Stomach (tissue), 4 donors: ENCODE measurements at regions not wholly inside any gene's neighbourhood (a gene's known extent, or its start where the extent isn't known, plus 50 kb on each side); places are given as distances from the start of the nearest gene placed in this dataset.
"Not testable (repeated sequence)": the region's sequence is repeated elsewhere in the genome, so short reads cannot be mapped to it uniquely, and the experiment has no call there.

ENCODE experiments used
- CTCF ChIP-seq, 7 experiments: fragments of 450-650 bp in 4 of 7; fragments of 200-600 bp in 3 of 7; sonication (generic) in 3 of 7; IDR thresholded peaks; one replicate each; pipeline ENCODE4 v1.5.1; 2016 to 2019; ENCODE audit warnings: antibody characterized with exemption in 7 of 7, control low read depth in 2 of 7, mild to moderate bottlenecking in 1 of 7
- EP300 ChIP-seq: sonication (generic); formaldehyde crosslinking; IDR thresholded peaks from one replicate; pipeline ENCODE4 v1.6.1; 2017; ENCODE audit warnings: antibody characterized with exemption

DNA sequence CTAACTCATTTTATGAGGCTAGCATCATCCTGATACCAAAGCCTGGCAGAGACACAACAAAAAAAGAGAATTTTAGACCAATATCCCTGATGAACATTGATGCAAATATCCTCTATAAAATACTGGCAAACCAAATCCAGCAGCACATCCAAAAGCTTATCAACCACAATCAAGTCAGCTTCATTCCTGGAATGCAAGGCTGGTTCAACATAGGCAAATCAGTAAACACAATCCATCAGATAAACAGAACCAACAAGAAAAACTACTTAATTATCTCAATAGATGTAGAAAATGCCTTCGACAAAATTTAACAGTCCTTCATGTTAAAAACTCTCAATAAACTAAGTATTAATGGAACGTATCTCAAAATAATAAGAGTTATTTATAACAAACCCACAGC is 433.3 kb downstream of the TFEC start:
- not testable (repeated sequence) for TF ChIP-seq EP300; CTCF (IDR thresholded peaks at IDR 0.05)
